C4-2B (cell line): ENCODE measurements at regions not wholly inside any gene's neighbourhood (a gene's known extent, or its start where the extent isn't known, plus 50 kb on each side); places are given as distances from the start of the nearest gene placed in this dataset.
A peak's percentile ranks its signal among the peaks of the same experiment; 100 is the strongest.

Experiments
- H3K27ac ChIP-seq: fragments of 450-650 bp; 2 replicates; pipeline ENCODE4 v1.5.1; 2017
- ZFX ChIP-seq: fragments of 450-650 bp; IDR thresholded peaks from 2 replicates; pipeline ENCODE4 v1.6.1; 2017
- TF ChIP-seq, protein P1 (sequence below): fragments of 450-650 bp; conservative IDR thresholded peaks from 2 replicates; pipeline ENCODE4 v1.5.1; 2017; ENCODE audit warnings: mild to moderate bottlenecking

DNA sequence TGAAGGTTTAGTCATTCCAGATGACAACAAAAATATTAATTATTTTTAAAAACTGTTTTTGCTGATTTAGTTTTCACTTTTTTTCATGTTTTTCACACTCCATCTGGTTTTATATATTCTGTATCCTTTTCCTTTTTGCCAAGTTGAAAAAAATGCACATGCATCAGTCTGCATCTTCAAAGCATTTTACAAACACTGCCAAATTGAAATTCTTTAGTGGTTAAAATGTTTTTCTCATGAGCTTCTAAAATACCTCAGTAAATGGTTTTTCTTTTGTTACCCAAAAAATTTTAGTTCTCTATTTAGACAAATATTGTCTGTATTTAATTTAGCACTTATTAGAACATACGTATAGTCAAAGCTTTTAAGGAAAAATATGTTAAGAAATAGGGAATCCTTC, 386.9 kb upstream of the HSF2 start:
- H3K27ac ChIP-seq = no peak overlapping the region
- TF ChIP-seq ZFX = no peak
- TF ChIP-seq, protein P1, sequence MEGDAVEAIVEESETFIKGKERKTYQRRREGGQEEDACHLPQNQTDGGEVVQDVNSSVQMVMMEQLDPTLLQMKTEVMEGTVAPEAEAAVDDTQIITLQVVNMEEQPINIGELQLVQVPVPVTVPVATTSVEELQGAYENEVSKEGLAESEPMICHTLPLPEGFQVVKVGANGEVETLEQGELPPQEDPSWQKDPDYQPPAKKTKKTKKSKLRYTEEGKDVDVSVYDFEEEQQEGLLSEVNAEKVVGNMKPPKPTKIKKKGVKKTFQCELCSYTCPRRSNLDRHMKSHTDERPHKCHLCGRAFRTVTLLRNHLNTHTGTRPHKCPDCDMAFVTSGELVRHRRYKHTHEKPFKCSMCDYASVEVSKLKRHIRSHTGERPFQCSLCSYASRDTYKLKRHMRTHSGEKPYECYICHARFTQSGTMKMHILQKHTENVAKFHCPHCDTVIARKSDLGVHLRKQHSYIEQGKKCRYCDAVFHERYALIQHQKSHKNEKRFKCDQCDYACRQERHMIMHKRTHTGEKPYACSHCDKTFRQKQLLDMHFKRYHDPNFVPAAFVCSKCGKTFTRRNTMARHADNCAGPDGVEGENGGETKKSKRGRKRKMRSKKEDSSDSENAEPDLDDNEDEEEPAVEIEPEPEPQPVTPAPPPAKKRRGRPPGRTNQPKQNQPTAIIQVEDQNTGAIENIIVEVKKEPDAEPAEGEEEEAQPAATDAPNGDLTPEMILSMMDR = no peak

DNA sequence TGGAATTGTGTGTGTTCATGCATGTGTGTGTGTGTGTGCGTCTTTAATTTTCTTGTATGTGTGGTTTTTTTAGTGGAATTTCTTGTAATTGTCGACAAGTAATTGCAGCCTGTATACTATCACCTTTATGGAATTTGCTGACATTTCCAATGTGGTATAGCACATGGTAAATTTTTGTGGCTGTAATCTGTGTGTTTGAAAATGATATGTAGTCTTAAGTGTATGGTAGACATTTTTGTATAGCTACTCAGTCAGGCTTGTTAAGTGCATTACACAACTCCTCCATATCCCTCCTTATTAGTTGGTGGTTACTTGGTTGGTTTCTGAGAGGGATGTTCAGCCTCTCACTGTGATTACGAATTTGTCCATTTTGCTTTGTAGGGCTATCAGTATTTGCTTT, 384.5 kb upstream of the HSF2 start:
- H3K27ac ChIP-seq = no peak overlapping the region
- TF ChIP-seq, protein P1 = no peak
- no peak for TF ChIP-seq ZFX

DNA sequence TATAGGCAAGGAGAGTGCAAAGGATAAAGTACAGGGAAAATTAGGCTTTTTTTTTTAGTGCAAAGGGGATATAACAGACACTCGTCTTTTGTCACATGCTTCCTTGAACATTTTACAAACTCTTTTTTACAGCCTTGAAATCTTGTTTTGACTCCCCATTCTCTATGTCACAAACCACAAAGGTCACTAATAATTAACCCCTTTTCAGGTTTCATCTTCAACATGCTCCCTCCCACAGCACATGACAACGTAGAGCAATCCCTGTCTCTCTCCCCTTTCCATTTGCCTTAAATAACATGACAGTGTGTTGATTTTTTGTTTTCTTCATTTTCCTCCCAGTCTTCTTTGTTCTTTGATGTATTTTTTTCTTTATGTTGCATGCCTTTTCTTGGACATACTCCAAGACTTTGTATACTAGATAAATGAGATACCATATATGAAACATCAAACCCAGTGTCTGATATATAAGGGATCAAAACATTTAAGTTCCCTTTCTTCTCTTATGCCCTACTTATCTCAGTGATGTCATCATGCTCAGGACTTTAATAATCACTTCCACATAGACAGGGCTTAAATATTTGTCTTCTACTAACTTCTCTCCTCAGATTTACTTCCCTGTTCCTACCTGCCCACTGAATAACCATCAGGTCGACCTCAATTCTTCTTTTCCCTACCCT, 378.7 kb upstream of the HSF2 start:
- TF ChIP-seq, protein P1 = no peak
- TF ChIP-seq ZFX = no peak
- no peak overlapping the region for H3K27ac ChIP-seq

DNA sequence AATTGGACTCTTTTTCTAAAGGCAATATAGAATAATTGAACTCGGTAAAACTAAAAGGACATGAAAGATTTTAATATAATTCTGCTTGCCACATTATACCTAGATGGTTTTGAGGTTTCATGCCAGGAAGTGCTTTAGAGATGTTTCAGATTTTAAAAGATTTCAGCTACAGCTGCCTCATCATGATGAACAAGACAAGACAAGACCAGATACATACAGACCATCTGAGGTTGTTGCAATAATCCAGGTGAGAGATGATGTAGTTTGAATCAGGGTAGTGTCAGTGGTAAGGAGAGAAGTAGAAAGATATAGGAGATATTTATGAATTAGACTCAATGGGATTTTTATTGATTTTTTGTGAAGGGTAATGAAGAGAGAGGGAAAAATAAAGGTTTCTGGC, 374.3 kb upstream of the HSF2 start:
- H3K27ac ChIP-seq = no peak overlapping the region
- TF ChIP-seq ZFX = no peak
- TF ChIP-seq, protein P1 = no peak

DNA sequence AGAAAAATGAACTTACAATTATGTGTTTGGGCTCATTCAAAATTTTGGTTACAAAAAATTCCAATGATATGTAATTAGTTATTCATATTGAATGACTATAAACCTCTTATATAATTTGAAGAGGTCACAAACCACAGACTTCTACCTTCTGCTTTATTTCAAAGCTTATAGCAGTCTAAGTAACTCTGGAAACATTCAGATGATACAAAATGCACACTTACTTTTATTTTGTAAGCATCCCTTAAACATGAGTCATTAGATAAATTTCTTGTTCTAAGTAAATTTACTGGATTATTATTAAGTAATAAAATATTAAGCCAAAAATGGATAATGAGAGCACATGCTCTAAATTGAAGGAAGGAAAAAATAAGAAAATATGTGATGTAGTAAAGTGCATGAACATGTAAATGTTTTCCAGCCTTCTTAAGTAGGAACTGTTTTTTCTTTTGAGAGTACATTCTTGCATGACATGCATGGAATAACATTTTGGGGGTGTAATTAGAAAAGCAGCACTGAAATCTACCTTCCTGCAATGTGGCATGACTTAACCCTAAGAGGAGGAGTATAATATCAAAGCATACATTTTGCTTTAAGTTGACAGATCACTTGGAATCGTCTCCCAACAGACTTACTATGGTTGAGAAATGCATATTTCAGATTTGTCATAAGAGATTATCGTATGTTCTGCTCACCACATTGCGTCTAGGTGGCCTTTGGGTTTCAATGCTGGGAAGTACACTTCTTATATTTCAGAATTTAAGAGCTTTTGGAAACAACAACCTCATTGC, 372.7 kb upstream of the HSF2 start:
- H3K27ac ChIP-seq = no peak overlapping the region
- TF ChIP-seq, protein P1 = no peak
- TF ChIP-seq ZFX = no peak

DNA sequence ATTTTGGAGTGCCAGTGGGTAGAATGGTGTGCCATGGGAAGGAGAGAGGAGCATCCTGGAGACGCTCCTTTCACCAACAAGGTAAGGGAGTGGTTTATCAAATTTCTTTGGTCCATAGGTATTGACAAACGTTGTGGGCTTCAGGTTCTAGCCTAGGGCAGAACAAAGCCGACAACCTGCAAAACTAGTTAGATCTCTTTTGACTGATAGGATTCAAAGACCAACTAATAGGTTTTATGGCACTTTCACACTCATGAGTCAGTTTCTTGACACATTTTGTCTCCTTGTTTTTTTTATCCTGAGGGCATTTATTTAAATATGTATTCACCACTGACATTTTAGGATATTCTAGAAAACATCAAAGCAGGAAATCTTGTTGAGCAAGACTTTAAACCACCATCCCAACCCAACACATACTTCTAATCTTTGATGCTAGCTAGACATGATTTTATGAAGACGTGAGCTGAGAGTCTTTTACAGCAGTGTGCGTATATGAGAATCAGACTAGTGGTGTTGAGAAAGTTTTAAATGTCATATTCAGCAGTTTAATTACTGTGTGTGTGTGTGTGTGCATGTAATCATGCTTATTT, 370.4 kb upstream of the HSF2 start:
- no peak overlapping the region for H3K27ac ChIP-seq
- TF ChIP-seq, protein P1 = no peak
- no peak for TF ChIP-seq ZFX

DNA sequence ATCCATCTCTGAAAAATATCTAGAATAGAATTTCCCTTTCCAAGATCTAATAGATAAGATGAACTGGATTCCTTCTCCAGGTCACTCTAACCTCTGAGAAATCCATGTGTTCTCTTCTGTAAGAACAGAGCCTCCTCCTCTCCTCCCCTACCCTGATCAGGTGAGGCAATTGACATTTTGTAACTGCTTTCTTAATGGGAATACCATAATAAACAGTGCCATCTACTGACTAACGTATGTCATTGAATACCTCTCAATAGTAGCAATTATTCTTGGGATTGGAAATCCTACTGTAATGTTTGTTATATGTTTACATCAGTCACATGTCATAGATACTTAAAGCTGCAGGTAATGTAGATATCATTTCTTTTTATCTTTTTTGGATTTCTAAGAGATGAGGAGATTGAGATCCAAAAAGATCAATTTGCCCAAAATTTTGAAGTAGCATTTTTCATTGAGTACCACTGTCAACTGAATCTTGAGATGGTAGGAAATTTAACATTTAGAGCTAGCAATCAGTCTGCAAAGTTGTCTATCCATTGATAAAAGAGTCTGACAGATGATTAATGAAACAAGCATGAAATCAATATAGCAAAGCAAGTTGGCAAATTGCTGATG, 365.8 kb upstream of the HSF2 start:
- H3K27ac ChIP-seq = no peak overlapping the region
- TF ChIP-seq ZFX = no peak
- TF ChIP-seq, protein P1 = peak; percentile 71
